ENCODE measurements at regions not wholly inside any gene's neighbourhood (a gene's known extent, or its start where the extent isn't known, plus 50 kb on each side); places are given as distances from the start of the nearest gene placed in this dataset.

GRCh38 chr9:109852556-109852955 is 72.6 kb downstream of the PALM2AKAP2 start:
- Histone ChIP-seq H3K27me3 (no peaks in the 10 kb centered on the region), H3K9me3 (peaks cover 0 to 5% of the 10 kb centered on the region in 2 donors), H3K27ac (no peak overlapping the region), H3K4me1 (peaks cover 0 to 31% of the 10 kb centered on the region in 2 donors), H3K36me3 (no peaks in the 10 kb centered on the region), H3K4me3 (no peak overlapping the region)
- TF ChIP-seq, protein P1, sequence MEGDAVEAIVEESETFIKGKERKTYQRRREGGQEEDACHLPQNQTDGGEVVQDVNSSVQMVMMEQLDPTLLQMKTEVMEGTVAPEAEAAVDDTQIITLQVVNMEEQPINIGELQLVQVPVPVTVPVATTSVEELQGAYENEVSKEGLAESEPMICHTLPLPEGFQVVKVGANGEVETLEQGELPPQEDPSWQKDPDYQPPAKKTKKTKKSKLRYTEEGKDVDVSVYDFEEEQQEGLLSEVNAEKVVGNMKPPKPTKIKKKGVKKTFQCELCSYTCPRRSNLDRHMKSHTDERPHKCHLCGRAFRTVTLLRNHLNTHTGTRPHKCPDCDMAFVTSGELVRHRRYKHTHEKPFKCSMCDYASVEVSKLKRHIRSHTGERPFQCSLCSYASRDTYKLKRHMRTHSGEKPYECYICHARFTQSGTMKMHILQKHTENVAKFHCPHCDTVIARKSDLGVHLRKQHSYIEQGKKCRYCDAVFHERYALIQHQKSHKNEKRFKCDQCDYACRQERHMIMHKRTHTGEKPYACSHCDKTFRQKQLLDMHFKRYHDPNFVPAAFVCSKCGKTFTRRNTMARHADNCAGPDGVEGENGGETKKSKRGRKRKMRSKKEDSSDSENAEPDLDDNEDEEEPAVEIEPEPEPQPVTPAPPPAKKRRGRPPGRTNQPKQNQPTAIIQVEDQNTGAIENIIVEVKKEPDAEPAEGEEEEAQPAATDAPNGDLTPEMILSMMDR (IDR thresholded peaks at IDR 0.05): no peak
- DNase-seq (ENCODE audit: low spot score): no peak

DNA sequence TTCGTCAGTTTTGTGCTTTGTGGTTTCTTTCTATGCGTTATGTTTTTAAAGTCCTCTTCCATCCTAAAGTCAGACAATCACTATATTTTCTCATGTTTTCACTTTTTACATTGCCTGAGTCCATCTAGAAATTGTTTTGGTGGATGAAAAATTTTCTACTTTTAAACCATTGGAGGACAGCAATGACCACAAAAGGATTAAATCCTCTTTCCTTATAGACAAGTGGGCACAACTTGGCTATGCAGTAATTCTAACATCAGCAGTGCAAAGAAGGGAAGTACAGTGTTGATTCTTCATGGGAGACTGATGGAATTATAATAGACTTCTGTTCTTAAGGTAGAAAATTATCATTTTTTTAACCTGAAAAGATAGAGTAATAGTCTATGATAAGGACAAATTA is 75.5 kb downstream of the PALM2AKAP2 start:
- H3K36me3 ChIP-seq: no peaks in the 10 kb centered on the region
- H3K4me1 ChIP-seq: peaks cover 0 to 54% of the 10 kb centered on the region in 2 donors
- peak overlapping the region; percentile 68 to 94 for H3K27ac ChIP-seq

GRCh38 chr9:109856785-109857184 is 76.8 kb downstream of the PALM2AKAP2 start:
- Histone ChIP-seq H3K4me3 (no peak overlapping the region), H3K4me1 (peaks cover 0 to 67% of the 10 kb centered on the region in 2 donors)
- TF ChIP-seq, protein P1 (IDR thresholded peaks at IDR 0.05): no peak

More for the DNA sequence above, 75.5 kb downstream of the PALM2AKAP2 start:
- H3K4me3 ChIP-seq: no peak overlapping the region
- peaks cover 0 to 5% of the 10 kb centered on the region in 2 donors for H3K9me3 ChIP-seq
- H3K27me3 ChIP-seq: no peaks in the 10 kb centered on the region
- TF ChIP-seq, protein P1 (IDR thresholded peaks at IDR 0.05): no peak
- no peak for DNase-seq (ENCODE audit: low spot score)

GRCh38 chr9:109857336-109857735 is 77.3 kb downstream of the PALM2AKAP2 start:
- Histone ChIP-seq H3K4me3 (no peak overlapping the region), H3K4me1 (peaks cover 0 to 72% of the 10 kb centered on the region in 2 donors), H3K27ac (peak overlapping the region; percentile 68 to 94), H3K27me3 (no peaks in the 10 kb centered on the region), H3K36me3 (no peaks in the 10 kb centered on the region), H3K9me3 (no peaks in the 10 kb centered on the region)
- TF ChIP-seq, protein P1 (IDR thresholded peaks at IDR 0.05): no peak
- DNase-seq (ENCODE audit: low spot score): no peak

More at GRCh38 chr9:109856785-109857184, 76.8 kb downstream of the PALM2AKAP2 start:
- H3K9me3 ChIP-seq: peaks cover 0 to 5% of the 10 kb centered on the region in 2 donors
- DNase-seq (ENCODE audit: low spot score): peak; percentile 86
- H3K36me3 ChIP-seq: no peaks in the 10 kb centered on the region
- H3K27ac ChIP-seq: peak overlapping the region; percentile 68 to 94
- H3K27me3 ChIP-seq: no peaks in the 10 kb centered on the region

- no peak for DNase-seq (ENCODE audit: low spot score)
- no peak overlapping the region for H3K4me3 ChIP-seq
- peak overlapping the region; percentile 68 to 94 for H3K27ac ChIP-seq
- H3K4me1 ChIP-seq: peaks cover 0 to 81% of the 10 kb centered on the region in 2 donors
- no peaks in the 10 kb centered on the region for H3K9me3 ChIP-seq
- H3K27me3 ChIP-seq: no peaks in the 10 kb centered on the region
- H3K36me3 ChIP-seq: no peaks in the 10 kb centered on the region
- TF ChIP-seq, protein P1 (IDR thresholded peaks at IDR 0.05): peak in 1 of 2 donors; percentile 50
Measured at GRCh38 chr9:109859447-109859846, 79.4 kb downstream of the PALM2AKAP2 start.

DNA sequence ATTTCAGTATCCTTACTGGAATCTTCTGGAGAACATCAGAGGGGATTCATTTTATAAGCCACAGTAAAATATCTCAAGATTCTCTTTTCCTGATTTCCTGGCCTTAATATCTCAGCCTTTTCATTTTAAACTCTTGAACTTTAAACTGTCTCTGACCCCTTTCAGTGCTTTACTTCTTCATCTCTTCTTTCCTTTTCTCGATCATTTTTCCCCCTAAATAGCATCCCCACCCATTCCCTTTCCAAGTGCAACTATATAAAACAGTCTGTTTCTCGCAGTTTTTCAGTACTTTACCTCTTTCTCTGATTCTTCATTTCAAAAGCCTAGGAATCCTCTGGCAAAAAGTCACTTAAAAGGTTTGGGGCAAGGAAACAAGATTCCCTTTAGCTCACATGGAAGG is 80.5 kb downstream of the PALM2AKAP2 start:
- peak overlapping the region; percentile 68 to 94 for H3K27ac ChIP-seq
- TF ChIP-seq, protein P1 (IDR thresholded peaks at IDR 0.05): no peak
- no peaks in the 10 kb centered on the region for H3K27me3 ChIP-seq
- H3K9me3 ChIP-seq: no peaks in the 10 kb centered on the region
- no peaks in the 10 kb centered on the region for H3K36me3 ChIP-seq
- DNase-seq (ENCODE audit: low spot score): no peak
- no peak overlapping the region for H3K4me3 ChIP-seq
- H3K4me1 ChIP-seq: peaks cover 0 to 73% of the 10 kb centered on the region in 2 donors
